GM18498 (cell line): ENCODE measurements at regions not wholly inside any gene's neighbourhood (a gene's known extent, or its start where the extent isn't known, plus 50 kb on each side); places are given as distances from the start of the nearest gene placed in this dataset.

ENCODE experiments used
- ATAC-seq: cut with Tn5 transposase; IDR thresholded peaks from one replicate; pipeline ENCODE4 v1.9.1; 2021; ENCODE audit warnings: mild to moderate bottlenecking, moderate library complexity; ENCODE audit not compliant: unreplicated experiment

DNA sequence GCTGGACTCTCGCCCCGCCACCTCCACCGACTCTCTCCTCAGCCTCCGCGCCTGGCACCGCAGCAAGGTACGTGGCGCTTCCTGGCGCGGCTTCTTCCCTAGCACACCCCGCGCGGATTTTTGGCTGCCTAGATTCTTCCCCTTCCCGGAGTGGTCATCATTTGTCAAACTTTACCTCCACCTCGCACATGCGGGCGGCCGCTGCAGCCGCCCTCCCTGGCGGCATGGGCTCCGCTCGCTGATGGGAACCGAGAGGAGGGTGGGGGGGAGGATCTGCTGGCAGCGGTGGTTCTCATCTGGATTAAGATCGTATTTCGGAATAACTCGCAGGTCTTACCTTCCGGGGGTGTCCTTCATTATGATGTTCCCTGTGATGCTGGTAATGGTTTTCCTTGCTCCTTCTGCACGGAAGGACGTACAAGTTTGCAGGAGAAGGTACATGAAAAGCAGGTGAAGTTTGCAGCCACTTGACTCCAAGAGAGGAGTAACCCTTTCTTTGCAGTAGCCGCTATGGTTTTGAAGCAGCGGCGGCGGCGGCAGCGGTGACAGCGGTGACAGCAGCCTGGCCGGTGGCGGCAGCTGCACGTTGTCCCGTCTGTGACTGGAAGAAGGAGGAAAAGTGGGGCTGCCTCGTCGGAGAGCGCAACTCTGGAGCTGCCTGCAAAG lies 2183.9 kb upstream of the TENM3 start:
- peak; percentile 20 for ATAC-seq

DNA sequence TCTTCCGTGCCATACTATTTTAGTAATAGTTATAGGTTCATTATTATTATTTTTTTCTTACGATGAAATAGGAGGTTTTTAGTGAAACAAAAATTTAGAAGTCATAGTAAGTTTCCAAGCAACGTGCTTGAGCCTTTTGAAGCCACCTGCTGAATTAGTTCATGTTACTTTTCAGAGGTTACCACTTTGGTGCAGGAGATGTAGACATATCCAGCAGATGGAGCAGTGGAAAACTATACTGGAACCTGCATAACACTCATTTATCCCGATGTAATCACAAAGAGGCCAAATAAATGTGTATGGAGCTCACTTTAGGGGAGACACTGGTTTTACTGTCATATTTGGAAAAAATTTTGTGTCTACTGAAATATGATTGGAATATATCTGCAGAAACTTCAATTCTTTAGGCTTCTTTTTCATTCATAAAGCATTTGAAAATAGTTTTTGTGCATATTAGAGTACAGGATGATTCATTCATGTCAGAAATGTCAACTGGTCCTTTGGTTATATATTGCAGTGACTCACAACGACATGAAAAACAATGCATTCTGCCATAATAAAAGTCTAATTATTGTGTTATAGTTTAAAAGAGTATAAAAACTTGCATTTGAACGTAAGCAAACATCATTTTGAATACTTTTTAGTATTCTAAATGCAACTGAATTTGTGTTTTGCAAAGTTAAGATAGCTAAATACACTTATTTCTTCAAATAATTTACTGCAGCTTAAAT lies 2182.9 kb upstream of the TENM3 start:
- ATAC-seq: no peak

- ATAC-seq: no peak
Measured at GRCh38 chr4:180081072-180081471, 2162.1 kb upstream of the TENM3 start.

GRCh38 chr4:180084561-180084960 lies 2158.6 kb upstream of the TENM3 start:
- no peak for ATAC-seq

DNA sequence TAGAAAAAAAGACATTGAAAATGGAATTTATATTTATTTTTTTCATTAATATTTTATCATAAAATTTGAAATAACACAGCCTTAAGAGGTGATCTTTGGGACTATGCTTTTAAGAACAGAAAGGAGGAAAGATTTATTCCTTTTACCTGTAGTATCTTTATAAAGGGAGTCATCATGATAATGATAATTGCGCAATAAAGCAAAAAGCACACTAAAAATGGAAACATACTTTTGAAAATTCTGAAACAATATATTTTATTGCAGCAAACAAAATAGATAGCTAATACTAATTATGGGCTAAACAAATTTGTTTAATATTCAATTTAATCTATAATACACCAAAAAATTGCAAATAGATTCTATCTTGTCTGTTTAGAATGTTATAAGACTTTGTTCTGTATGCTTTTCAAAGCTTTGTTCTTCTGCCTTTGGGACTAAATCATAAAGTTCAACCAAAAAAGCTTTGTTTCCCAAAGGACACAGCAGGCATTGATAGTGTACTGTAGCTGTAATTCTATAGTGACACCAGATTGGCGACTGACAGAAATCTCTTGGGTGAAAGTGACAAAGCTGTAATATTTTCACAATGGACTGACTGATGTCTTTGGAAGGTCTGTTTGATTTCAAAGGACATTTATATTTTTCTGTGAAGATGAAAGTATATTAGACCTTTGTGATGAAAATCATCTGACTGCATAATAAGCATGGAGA lies 2156.6 kb upstream of the TENM3 start:
- ATAC-seq: no peak

GRCh38 chr4:180098586-180098985 lies 2144.6 kb upstream of the TENM3 start:
- ATAC-seq: no peak

GRCh38 chr4:180099957-180100356 lies 2143.2 kb upstream of the TENM3 start:
- ATAC-seq: no peak

DNA sequence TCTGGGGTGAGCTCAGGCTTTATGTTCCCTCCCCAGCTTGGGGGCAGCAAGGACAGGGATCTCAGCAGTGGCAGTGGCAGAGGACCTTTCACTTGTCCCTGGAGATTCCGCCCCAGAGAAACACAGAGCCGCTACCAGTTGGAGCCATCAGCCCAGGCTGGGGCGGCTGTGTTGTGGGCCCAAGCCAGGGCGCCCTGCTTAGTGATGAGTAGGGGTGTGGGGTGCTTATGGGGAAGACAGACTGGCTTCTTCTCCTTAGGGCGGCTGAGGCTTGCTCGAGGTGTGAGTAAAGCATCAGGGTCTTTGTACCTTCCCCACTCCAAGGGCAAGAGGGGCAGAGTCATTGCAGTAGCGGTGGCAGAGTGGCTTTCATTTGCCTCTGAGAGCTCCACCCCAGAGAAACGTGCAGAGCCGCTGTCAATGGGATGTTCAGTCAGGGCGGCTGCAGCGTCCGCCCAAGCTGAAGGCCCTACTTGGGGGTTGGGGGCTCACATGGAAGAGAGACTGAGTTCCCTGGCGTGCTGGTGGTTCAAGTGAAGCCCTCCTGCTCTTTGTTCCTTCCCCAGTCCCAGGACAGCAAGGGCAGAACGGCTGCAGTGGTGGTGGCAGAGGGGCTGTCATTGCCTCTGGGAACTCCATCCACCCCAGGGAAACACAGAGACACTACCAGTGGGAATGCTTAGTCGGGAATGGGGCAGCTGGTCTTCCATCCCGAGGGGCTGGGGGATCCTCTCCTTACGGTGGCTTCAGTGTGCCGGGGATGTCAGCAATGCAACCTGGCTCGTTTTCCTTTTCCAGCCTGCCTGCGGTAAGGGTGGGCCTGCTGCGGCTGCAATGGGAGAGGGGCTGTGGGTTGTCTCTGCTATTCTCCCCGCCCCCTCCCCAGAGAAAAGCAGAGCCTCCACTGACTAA lies 2142.5 kb upstream of the TENM3 start:
- ATAC-seq: no peak

GRCh38 chr4:180101348-180102083 lies 2141.7 kb upstream of the TENM3 start:
- ATAC-seq: no peak

- no peak for ATAC-seq
Measured at GRCh38 chr4:180103794-180104193, 2139.4 kb upstream of the TENM3 start.

GRCh38 chr4:180105362-180105761 lies 2137.8 kb upstream of the TENM3 start:
- no peak for ATAC-seq

GRCh38 chr4:180106122-180106521 lies 2137.1 kb upstream of the TENM3 start:
- no peak for ATAC-seq

- no peak for ATAC-seq
Measured at GRCh38 chr4:180106997-180107396, 2136.2 kb upstream of the TENM3 start.

GRCh38 chr4:180116840-180117239 lies 2126.4 kb upstream of the TENM3 start:
- ATAC-seq: no peak

DNA sequence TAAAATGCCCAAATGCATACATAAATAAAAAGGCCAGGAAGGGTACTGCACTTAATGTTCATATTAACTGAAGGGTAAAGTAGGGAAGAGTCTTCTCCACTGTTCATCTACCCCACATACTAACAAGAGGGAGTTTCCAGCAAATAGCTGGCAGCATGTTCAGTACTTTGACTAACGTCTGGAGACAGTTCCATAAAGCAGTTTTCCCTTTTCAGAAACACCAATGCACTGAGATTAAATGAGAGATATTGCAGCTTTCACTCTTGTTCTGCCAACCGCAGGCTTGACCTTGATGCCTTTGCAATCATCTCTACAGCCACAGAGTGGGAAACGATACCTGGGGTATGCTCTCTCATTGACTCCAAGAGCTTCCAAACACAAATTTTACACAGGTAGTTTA lies 2123.1 kb upstream of the TENM3 start:
- ATAC-seq: no peak

DNA sequence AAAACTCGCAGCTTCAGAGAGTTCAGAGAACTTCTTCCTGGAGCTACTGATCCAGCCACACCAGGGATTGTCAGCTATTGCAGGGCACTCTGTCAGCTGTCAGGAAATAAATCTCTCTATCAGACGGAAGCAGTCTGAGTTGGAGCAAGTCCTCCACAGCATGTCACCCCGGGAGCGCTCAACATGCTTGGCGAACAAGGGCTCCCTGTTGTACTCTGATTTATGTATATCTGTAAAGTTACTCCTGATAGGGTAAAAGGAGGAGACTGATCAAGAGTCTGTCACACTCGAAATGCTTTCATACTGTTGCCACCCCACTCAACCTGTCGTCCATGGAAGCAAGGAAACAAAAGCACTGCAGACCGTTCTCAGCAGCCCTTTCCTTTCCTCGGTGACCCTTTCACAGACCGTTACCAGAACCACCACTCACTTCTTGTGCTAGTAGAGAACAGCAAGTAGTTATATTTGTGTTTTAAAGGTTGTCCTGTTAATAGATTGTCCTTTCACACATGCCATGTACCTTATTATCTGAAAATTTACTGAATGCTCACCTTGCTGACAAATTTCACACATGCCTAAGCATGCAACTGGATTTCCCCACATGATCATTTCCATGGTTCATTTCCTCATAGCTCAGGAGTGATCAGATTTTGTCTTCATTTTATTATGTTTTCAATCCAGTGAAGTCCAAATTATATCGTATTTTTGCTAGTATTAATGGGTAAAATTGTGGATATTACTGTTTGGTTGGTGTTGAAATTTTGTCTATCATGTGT lies 2108.9 kb upstream of the TENM3 start:
- ATAC-seq: no peak

- ATAC-seq: no peak
Measured at GRCh38 chr4:180141734-180142133, 2101.5 kb upstream of the TENM3 start.

DNA sequence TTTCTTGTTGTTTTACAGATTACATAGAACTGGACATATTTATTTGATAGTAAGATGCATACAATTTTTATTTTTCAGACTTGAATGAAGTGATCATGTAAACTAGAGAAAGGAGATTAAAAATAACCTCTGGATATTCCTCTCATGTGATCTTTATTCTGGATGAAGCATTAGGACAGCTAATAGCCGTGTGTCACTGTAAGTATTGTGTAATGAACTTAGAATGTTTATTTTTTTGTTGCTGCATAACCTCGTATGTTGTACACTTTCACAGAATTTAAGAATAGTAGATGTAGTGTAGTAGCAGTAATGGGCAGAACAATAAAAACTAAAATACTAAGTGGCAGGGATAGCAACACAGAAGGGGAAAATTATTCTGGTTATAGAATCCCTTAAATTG lies 2094.5 kb upstream of the TENM3 start:
- ATAC-seq: no peak

DNA sequence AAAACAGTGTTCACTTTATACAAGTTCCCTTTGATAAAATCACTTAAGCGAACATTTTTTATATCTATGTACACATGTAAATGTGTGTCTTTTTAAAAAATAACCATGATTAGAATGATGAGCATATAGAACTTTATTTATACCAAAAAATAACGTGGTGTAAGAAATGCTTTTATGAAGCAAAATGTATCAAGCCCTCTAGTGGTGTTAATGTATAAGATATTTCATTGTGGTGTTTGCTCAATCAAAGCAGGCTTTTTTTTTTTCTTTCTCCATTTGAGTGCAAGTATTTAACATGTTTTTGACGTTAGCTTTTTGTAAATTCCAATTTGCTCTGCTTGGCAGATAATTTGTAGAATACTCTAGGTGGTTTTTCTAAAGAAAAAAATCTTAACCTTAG lies 2092.4 kb upstream of the TENM3 start:
- no peak for ATAC-seq

DNA sequence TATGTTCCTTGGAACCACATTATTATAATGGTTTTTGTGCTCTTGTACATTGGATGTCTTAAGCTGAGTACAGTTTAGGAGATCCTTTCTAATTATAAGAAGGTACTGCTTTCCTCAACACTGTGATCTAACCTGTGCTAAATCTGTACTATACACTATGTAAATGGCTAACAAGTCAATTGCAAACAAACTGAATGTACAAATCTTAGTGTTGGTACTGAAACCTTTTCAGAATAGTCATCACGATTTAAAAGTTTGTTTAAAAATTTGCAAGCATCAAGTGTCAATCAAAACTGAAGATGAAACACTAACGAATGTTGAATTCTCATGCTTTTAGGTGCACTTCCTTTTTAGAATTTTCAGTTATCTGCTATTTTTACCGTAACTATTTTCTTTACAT lies 2090.4 kb upstream of the TENM3 start:
- ATAC-seq: peak; percentile 42
